ENCODE measurements at regions not wholly inside any gene's neighbourhood (a gene's known extent, or its start where the extent isn't known, plus 50 kb on each side); places are given as distances from the start of the nearest gene placed in this dataset.

DNA sequence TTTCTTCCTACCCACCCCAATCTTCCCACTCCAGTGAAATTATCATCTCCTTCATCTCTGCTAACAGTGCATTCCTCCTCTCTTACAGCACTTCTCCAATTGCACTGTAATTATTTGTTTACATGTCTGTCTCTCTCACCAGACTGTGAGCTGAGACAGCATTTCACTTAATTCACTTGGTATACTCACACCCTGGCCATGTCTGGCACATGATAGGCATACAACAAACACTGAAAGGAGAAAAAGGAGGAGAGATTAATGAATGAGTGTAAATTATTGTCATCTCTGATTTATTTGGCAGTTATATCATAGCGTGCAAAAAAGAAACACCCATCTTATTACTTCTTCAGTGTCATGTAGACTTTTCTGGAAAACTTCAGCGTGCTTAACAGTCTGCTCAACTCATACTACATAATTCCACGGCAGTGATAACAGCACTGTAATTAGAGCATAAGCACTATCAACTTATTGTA lies 452.3 kb downstream of the ADAMTS20 start:
- no peak overlapping the region for H4K91ac ChIP-seq (ENCODE audit: insufficient read length, low read depth, low read length)
- H4K8ac ChIP-seq (replicated peaks; ENCODE audit: insufficient read length, low read depth, low read length), result no peak overlapping the region
- no peak overlapping the region for H3K27ac ChIP-seq (ENCODE audit: insufficient read length, low read depth, low read length)
- no peaks in the 10 kb centered on the region for H3K79me2 ChIP-seq (ENCODE audit: insufficient read depth, low read length)
- H3K27me3 ChIP-seq (ENCODE audit: insufficient read depth, low read length), result no peaks in the 10 kb centered on the region
- H3K4me1 ChIP-seq (ENCODE audit: insufficient read depth, low read length), result 0 out of 2 replicates have a peak, but pooled peaks cover 4% of the 10 kb centered on the region
- H3K56ac ChIP-seq (ENCODE audit: insufficient read length, low read depth, low read length), result no peak overlapping the region
- no CpG with 5 or more reads among the region's 3 CpGs for whole genome bisulfite sequencing (ENCODE audit: extremely low coverage, insufficient read length, low lambda C conversion rate)
- Mint-ChIP-seq H3K27me3 (ENCODE audit: low read depth) (no peaks in the 10 kb centered on the region; the same call in 1 of the 2 replicates), H3K4me1 (peaks cover 11 to 12% of the 10 kb centered on the region in 2 experiments), H3K4me3 (no peak overlapping the region), H3K9me3 (no peaks in the 10 kb centered on the region), H3K27ac (no peak overlapping the region), H3K36me3 (ENCODE audit: insufficient read depth in 1 of 3, low read depth in 3 of 3) (no peaks in the 10 kb centered on the region)
- H2AFZ ChIP-seq (ENCODE audit: low read length), result no peak overlapping the region
- H3K4me2 ChIP-seq (ENCODE audit: insufficient read depth, insufficient read length, low read length), result no peak overlapping the region
- H3K9me3 ChIP-seq (ENCODE audit: control insufficient read depth, low read depth, low read length), result no peaks in the 10 kb centered on the region
- no peak overlapping the region for H2BK12ac ChIP-seq (ENCODE audit: insufficient read length, low read depth, low read length)
- H3K14ac ChIP-seq (ENCODE audit: insufficient read depth, low read length), result no peak overlapping the region
- H4K5ac ChIP-seq (ENCODE audit: insufficient read length, low read depth, low read length), result no peak overlapping the region
- H3K4ac ChIP-seq (ENCODE audit: low read depth, low read length), result no peak overlapping the region
- no peak overlapping the region for H3T11ph ChIP-seq (ENCODE audit: low read length)
- no peak overlapping the region for H3K9ac ChIP-seq (ENCODE audit: extremely low read depth, insufficient read length, low read length)
- no peaks in the 10 kb centered on the region for H3K23me2 ChIP-seq (ENCODE audit: insufficient read length, low read depth, low read length, poor library complexity, severe bottlenecking)
- TF ChIP-seq, protein P1, sequence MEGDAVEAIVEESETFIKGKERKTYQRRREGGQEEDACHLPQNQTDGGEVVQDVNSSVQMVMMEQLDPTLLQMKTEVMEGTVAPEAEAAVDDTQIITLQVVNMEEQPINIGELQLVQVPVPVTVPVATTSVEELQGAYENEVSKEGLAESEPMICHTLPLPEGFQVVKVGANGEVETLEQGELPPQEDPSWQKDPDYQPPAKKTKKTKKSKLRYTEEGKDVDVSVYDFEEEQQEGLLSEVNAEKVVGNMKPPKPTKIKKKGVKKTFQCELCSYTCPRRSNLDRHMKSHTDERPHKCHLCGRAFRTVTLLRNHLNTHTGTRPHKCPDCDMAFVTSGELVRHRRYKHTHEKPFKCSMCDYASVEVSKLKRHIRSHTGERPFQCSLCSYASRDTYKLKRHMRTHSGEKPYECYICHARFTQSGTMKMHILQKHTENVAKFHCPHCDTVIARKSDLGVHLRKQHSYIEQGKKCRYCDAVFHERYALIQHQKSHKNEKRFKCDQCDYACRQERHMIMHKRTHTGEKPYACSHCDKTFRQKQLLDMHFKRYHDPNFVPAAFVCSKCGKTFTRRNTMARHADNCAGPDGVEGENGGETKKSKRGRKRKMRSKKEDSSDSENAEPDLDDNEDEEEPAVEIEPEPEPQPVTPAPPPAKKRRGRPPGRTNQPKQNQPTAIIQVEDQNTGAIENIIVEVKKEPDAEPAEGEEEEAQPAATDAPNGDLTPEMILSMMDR (conservative IDR thresholded peaks at IDR 0.05), result no peak
- no peak overlapping the region for H2BK120ac ChIP-seq (ENCODE audit: low read depth, low read length, poor library complexity, severe bottlenecking)
- no peak overlapping the region for H3K18ac ChIP-seq (ENCODE audit: insufficient read length, low read depth, low read length)
- H3K79me1 ChIP-seq (ENCODE audit: insufficient read depth, low read depth, low read length, poor library complexity, severe bottlenecking), result no peaks in the 10 kb centered on the region
- no peak overlapping the region for H2BK15ac ChIP-seq (ENCODE audit: low read depth, low read length)
- no peak overlapping the region for H2BK5ac ChIP-seq (ENCODE audit: insufficient read length, low read length)
- no peak for DNase-seq
- H2BK20ac ChIP-seq (ENCODE audit: low read depth, low read length, poor library complexity, severe bottlenecking), result no peak overlapping the region
- H3K23ac ChIP-seq (ENCODE audit: insufficient read length, low read depth, low read length), result no peak overlapping the region
- H2AK5ac ChIP-seq (ENCODE audit: insufficient read length, low read length), result no peak overlapping the region
- no peaks in the 10 kb centered on the region for H4K20me1 ChIP-seq (ENCODE audit: control insufficient read depth, insufficient read depth, insufficient read length)
